ENCODE measurements at regions not wholly inside any gene's neighbourhood (a gene's known extent, or its start where the extent isn't known, plus 50 kb on each side); places are given as distances from the start of the nearest gene placed in this dataset.

DNA sequence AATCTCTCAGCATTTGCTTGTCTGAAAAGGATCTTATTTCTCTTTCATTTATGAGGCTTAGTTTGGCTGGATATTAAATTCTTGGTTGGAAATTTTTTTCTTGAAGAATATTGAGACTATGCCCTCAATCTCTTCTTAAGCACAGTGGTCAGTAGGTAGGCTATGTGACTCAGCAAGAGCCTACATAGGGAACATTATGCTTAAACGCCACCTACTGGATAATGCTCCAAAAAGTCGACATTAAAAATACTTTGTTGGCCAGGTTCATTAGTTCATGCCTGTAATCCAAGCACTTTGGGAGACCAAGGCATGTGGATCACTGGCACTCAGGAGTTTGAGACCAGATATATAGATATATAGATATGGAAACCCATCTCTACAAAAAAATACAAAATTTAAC is 678.0 kb upstream of the USP24 start:
- TF ChIP-seq, protein P1, sequence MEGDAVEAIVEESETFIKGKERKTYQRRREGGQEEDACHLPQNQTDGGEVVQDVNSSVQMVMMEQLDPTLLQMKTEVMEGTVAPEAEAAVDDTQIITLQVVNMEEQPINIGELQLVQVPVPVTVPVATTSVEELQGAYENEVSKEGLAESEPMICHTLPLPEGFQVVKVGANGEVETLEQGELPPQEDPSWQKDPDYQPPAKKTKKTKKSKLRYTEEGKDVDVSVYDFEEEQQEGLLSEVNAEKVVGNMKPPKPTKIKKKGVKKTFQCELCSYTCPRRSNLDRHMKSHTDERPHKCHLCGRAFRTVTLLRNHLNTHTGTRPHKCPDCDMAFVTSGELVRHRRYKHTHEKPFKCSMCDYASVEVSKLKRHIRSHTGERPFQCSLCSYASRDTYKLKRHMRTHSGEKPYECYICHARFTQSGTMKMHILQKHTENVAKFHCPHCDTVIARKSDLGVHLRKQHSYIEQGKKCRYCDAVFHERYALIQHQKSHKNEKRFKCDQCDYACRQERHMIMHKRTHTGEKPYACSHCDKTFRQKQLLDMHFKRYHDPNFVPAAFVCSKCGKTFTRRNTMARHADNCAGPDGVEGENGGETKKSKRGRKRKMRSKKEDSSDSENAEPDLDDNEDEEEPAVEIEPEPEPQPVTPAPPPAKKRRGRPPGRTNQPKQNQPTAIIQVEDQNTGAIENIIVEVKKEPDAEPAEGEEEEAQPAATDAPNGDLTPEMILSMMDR (conservative IDR thresholded peaks at IDR 0.05): peak; percentile 60
- no peak for TF ChIP-seq EZH2 (IDR thresholded peaks at IDR 0.05; ENCODE audit: low read depth)
